Activated T-helper 17 cell treated with anti-CD3 and anti-CD28 coated beads, Interleukin-2, amount 50 U/mL, for 72 hours (primary cell): ENCODE measurements at regions not wholly inside any gene's neighbourhood (a gene's known extent, or its start where the extent isn't known, plus 50 kb on each side); places are given as distances from the start of the nearest gene placed in this dataset.

Source experiments
- ATAC-seq: fragments of 150-1000 bp; cut with Tn5 transposase; replicated peaks from 2 replicates; pipeline ENCODE4 v1.10.0; 2021; ENCODE audit warnings: mild to moderate bottlenecking, moderate library complexity
- H3K27ac Mint-ChIP-seq: one replicate; pipeline ENCODE4 v1.8.0; 2022; ENCODE audit warnings: mixed read lengths
- H3K27me3 Mint-ChIP-seq: one replicate; pipeline ENCODE4 v1.8.0; 2022; ENCODE audit warnings: mixed read lengths
- H3K36me3 Mint-ChIP-seq: one replicate; pipeline ENCODE4 v1.8.0; 2022; ENCODE audit warnings: low read depth, mild to moderate bottlenecking, mixed read lengths
- H3K4me1 Mint-ChIP-seq: one replicate; pipeline ENCODE4 v1.8.0; 2022; ENCODE audit warnings: mixed read lengths
- H3K4me3 Mint-ChIP-seq: one replicate; pipeline ENCODE4 v1.8.0; 2022; ENCODE audit warnings: mild to moderate bottlenecking, mixed read lengths
- H3K9me3 Mint-ChIP-seq: one replicate; pipeline ENCODE4 v1.8.0; 2022; ENCODE audit warnings: mixed read lengths

GRCh38 chr3:56876916-56877315 is 75.2 kb upstream of the ARHGEF3 start:
- peaks cover 51% of the 10 kb centered on the region for H3K4me1 Mint-ChIP-seq
- H3K27me3 Mint-ChIP-seq = no peaks in the 10 kb centered on the region
- peaks cover 25% of the 10 kb centered on the region for H3K36me3 Mint-ChIP-seq
- no peak for ATAC-seq
- H3K4me3 Mint-ChIP-seq = peak overlapping the region; percentile 11
- H3K9me3 Mint-ChIP-seq = peaks cover 5% of the 10 kb centered on the region
- H3K27ac Mint-ChIP-seq = no peak overlapping the region

GRCh38 chr3:56874269-56874668 is 72.5 kb upstream of the ARHGEF3 start:
- ATAC-seq = no peak
- peaks cover 39% of the 10 kb centered on the region for H3K4me1 Mint-ChIP-seq
- H3K36me3 Mint-ChIP-seq = peaks cover under 1% of the 10 kb centered on the region
- H3K9me3 Mint-ChIP-seq = no peaks in the 10 kb centered on the region
- H3K27me3 Mint-ChIP-seq = no peaks in the 10 kb centered on the region
- H3K4me3 Mint-ChIP-seq = no peak overlapping the region
- H3K27ac Mint-ChIP-seq = no peak overlapping the region

- H3K4me3 Mint-ChIP-seq = peak overlapping the region; percentile 19
- H3K36me3 Mint-ChIP-seq = no peaks in the 10 kb centered on the region
- no peak overlapping the region for H3K27ac Mint-ChIP-seq
- H3K9me3 Mint-ChIP-seq = no peaks in the 10 kb centered on the region
- peaks cover 30% of the 10 kb centered on the region for H3K4me1 Mint-ChIP-seq
- ATAC-seq = peak; percentile 57
- H3K27me3 Mint-ChIP-seq = no peaks in the 10 kb centered on the region
Measured at GRCh38 chr3:56870436-56870835, 68.7 kb upstream of the ARHGEF3 start.

- H3K36me3 Mint-ChIP-seq = no peaks in the 10 kb centered on the region
- ATAC-seq = peak; percentile 94
- H3K27me3 Mint-ChIP-seq = no peaks in the 10 kb centered on the region
- H3K4me1 Mint-ChIP-seq = peaks cover 33% of the 10 kb centered on the region
- peak overlapping the region; percentile 62 for H3K4me3 Mint-ChIP-seq
- H3K27ac Mint-ChIP-seq = peak overlapping the region; percentile 35
- no peaks in the 10 kb centered on the region for H3K9me3 Mint-ChIP-seq
Measured at GRCh38 chr3:56869157-56869889, 67.6 kb upstream of the ARHGEF3 start.

GRCh38 chr3:56868706-56869105 is 67.0 kb upstream of the ARHGEF3 start:
- Mint-ChIP-seq H3K27ac (no peak overlapping the region), H3K4me3 (peak overlapping the region; percentile 62), H3K27me3 (no peaks in the 10 kb centered on the region), H3K9me3 (no peaks in the 10 kb centered on the region), H3K36me3 (no peaks in the 10 kb centered on the region), H3K4me1 (peaks cover 37% of the 10 kb centered on the region)
- ATAC-seq = no peak

- H3K9me3 Mint-ChIP-seq = no peaks in the 10 kb centered on the region
- no peaks in the 10 kb centered on the region for H3K36me3 Mint-ChIP-seq
- H3K4me3 Mint-ChIP-seq = no peak overlapping the region
- no peak for ATAC-seq
- peaks cover 41% of the 10 kb centered on the region for H3K4me1 Mint-ChIP-seq
- no peaks in the 10 kb centered on the region for H3K27me3 Mint-ChIP-seq
- H3K27ac Mint-ChIP-seq = no peak overlapping the region
Measured at GRCh38 chr3:56867671-56868070, 65.9 kb upstream of the ARHGEF3 start.

GRCh38 chr3:56864918-56865524 is 63.3 kb upstream of the ARHGEF3 start:
- H3K9me3 Mint-ChIP-seq = no peaks in the 10 kb centered on the region
- no peak overlapping the region for H3K27ac Mint-ChIP-seq
- H3K36me3 Mint-ChIP-seq = no peaks in the 10 kb centered on the region
- peaks cover 56% of the 10 kb centered on the region for H3K4me1 Mint-ChIP-seq
- H3K27me3 Mint-ChIP-seq = no peaks in the 10 kb centered on the region
- H3K4me3 Mint-ChIP-seq = peak overlapping the region; percentile 71
- no peak for ATAC-seq

GRCh38 chr3:56864090-56864489 is 62.3 kb upstream of the ARHGEF3 start:
- H3K4me1 Mint-ChIP-seq = peaks cover 51% of the 10 kb centered on the region
- H3K27ac Mint-ChIP-seq = peak overlapping the region; percentile 23
- no peaks in the 10 kb centered on the region for H3K9me3 Mint-ChIP-seq
- H3K4me3 Mint-ChIP-seq = peak overlapping the region; percentile 71
- H3K27me3 Mint-ChIP-seq = no peaks in the 10 kb centered on the region
- peak; percentile 89 for ATAC-seq
- H3K36me3 Mint-ChIP-seq = no peaks in the 10 kb centered on the region

- peak overlapping the region; percentile 71 for H3K4me3 Mint-ChIP-seq
- H3K9me3 Mint-ChIP-seq = no peaks in the 10 kb centered on the region
- no peaks in the 10 kb centered on the region for H3K36me3 Mint-ChIP-seq
- ATAC-seq = peak; percentile 72
- no peaks in the 10 kb centered on the region for H3K27me3 Mint-ChIP-seq
- H3K4me1 Mint-ChIP-seq = peaks cover 59% of the 10 kb centered on the region
- peak overlapping the region; percentile 23 for H3K27ac Mint-ChIP-seq
Measured at GRCh38 chr3:56862352-56863062, 60.8 kb upstream of the ARHGEF3 start.

- no peak for ATAC-seq
- H3K27ac Mint-ChIP-seq = peak overlapping the region; percentile 79
- peaks cover 58% of the 10 kb centered on the region for H3K4me1 Mint-ChIP-seq
- H3K36me3 Mint-ChIP-seq = no peaks in the 10 kb centered on the region
- no peaks in the 10 kb centered on the region for H3K9me3 Mint-ChIP-seq
- H3K4me3 Mint-ChIP-seq = peak overlapping the region; percentile 71
- H3K27me3 Mint-ChIP-seq = no peaks in the 10 kb centered on the region
Measured at GRCh38 chr3:56861511-56861910, 59.8 kb upstream of the ARHGEF3 start.

- Mint-ChIP-seq H3K36me3 (no peaks in the 10 kb centered on the region), H3K4me1 (peaks cover 57% of the 10 kb centered on the region), H3K27me3 (no peaks in the 10 kb centered on the region), H3K9me3 (no peaks in the 10 kb centered on the region), H3K4me3 (peak overlapping the region; percentile 71), H3K27ac (peak overlapping the region; percentile 79)
- ATAC-seq = no peak
Measured at GRCh38 chr3:56860939-56861338, 59.2 kb upstream of the ARHGEF3 start.

GRCh38 chr3:56860351-56860750 is 58.6 kb upstream of the ARHGEF3 start:
- peak overlapping the region; percentile 79 for H3K27ac Mint-ChIP-seq
- no peaks in the 10 kb centered on the region for H3K27me3 Mint-ChIP-seq
- H3K4me3 Mint-ChIP-seq = peak overlapping the region; percentile 71
- peaks cover 61% of the 10 kb centered on the region for H3K4me1 Mint-ChIP-seq
- ATAC-seq = no peak
- H3K36me3 Mint-ChIP-seq = no peaks in the 10 kb centered on the region
- H3K9me3 Mint-ChIP-seq = no peaks in the 10 kb centered on the region

- Mint-ChIP-seq H3K27ac (peak overlapping the region; percentile 42), H3K36me3 (no peaks in the 10 kb centered on the region), H3K27me3 (no peaks in the 10 kb centered on the region), H3K4me3 (peak overlapping the region; percentile 46), H3K9me3 (no peaks in the 10 kb centered on the region), H3K4me1 (peaks cover 52% of the 10 kb centered on the region)
- no peak for ATAC-seq
Measured at GRCh38 chr3:56858331-56858730, 56.6 kb upstream of the ARHGEF3 start.

GRCh38 chr3:56857178-56857577 is 55.4 kb upstream of the ARHGEF3 start:
- H3K9me3 Mint-ChIP-seq = no peaks in the 10 kb centered on the region
- H3K36me3 Mint-ChIP-seq = no peaks in the 10 kb centered on the region
- no peak overlapping the region for H3K27ac Mint-ChIP-seq
- H3K4me1 Mint-ChIP-seq = peaks cover 46% of the 10 kb centered on the region
- H3K27me3 Mint-ChIP-seq = no peaks in the 10 kb centered on the region
- no peak for ATAC-seq
- peak overlapping the region; percentile 13 for H3K4me3 Mint-ChIP-seq

GRCh38 chr3:56856752-56857151 is 55.0 kb upstream of the ARHGEF3 start:
- H3K36me3 Mint-ChIP-seq = no peaks in the 10 kb centered on the region
- no peaks in the 10 kb centered on the region for H3K27me3 Mint-ChIP-seq
- peaks cover 43% of the 10 kb centered on the region for H3K4me1 Mint-ChIP-seq
- no peak for ATAC-seq
- peak overlapping the region; percentile 62 for H3K4me3 Mint-ChIP-seq
- no peak overlapping the region for H3K27ac Mint-ChIP-seq
- H3K9me3 Mint-ChIP-seq = no peaks in the 10 kb centered on the region
